SU-DHL-6 (cell line): ENCODE measurements at regions not wholly inside any gene's neighbourhood (a gene's known extent, or its start where the extent isn't known, plus 50 kb on each side); places are given as distances from the start of the nearest gene placed in this dataset.

Experiments
- CTCF ChIP-seq: fragments of 200-600 bp; sonication (generic); IDR thresholded peaks from one replicate; pipeline ENCODE4 v1.5.1; 2017; ENCODE audit warnings: antibody characterized with exemption, mild to moderate bottlenecking, low read length, moderate library complexity; ENCODE audit not compliant: insufficient read depth, poor library complexity, severe bottlenecking
- EZH2phosphoT487 ChIP-seq: fragments of 200-600 bp; sonication (generic), shearing (Covaris generic); conservative IDR thresholded peaks from 2 replicates; pipeline ENCODE4 v1.6.1; 2018; ENCODE audit warnings: mild to moderate bottlenecking, antibody characterized with exemption, low read length, moderate library complexity, mixed read lengths

- TF ChIP-seq CTCF (no peak), EZH2phosphoT487 (no peak)
Measured at GRCh38 chr4:36573441-36573840, 292.0 kb downstream of the DTHD1 start.
